Liver (tissue), 7 donors: ENCODE measurements at regions not wholly inside any gene's neighbourhood (a gene's known extent, or its start where the extent isn't known, plus 50 kb on each side); places are given as distances from the start of the nearest gene placed in this dataset.

ENCODE experiments used
- DNase-seq: peaks from one replicate; pipeline ENCODE4 v3.0.0-alpha.2; 2017; ENCODE audit warnings: low spot score
- H3K27ac ChIP-seq, 2 donors: one replicate each; pipeline ENCODE4 v1.7.0; 2013; ENCODE audit warnings: inconsistent platforms in 2 of 2, low read length in 2 of 2, control low read depth in 1 of 2, low read depth in 1 of 2, mild to moderate bottlenecking in 1 of 2
- H3K27me3 ChIP-seq, 4 donors: one replicate each; pipeline versions ENCODE4 v1.6.1 to v1.7.0; 2013; ENCODE audit warnings: low read length in 3 of 4, inconsistent platforms in 1 of 4, mild to moderate bottlenecking in 1 of 4, moderate library complexity in 1 of 4; ENCODE audit not compliant: control insufficient read depth in 4 of 4, insufficient read depth in 4 of 4
- H3K36me3 ChIP-seq, 4 donors: one replicate each; pipeline versions ENCODE4 v1.6.1 to v1.7.0; 2013; ENCODE audit warnings: low read length in 3 of 4, mild to moderate bottlenecking in 3 of 4, low read depth in 1 of 4, moderate library complexity in 1 of 4; ENCODE audit not compliant: control insufficient read depth in 4 of 4, insufficient read depth in 3 of 4
- H3K4me1 ChIP-seq, 4 donors: one replicate each; pipeline versions ENCODE4 v1.6.1 to v1.7.0; 2013; ENCODE audit warnings: low read length in 3 of 4, mild to moderate bottlenecking in 3 of 4, moderate library complexity in 1 of 4; ENCODE audit not compliant: control insufficient read depth in 4 of 4, insufficient read depth in 4 of 4
- H3K4me3 ChIP-seq, 3 donors: one replicate each; pipeline versions ENCODE4 v1.6.1 to v1.7.0; 2013; ENCODE audit warnings: low read length in 3 of 3, control low read depth in 1 of 3, low read depth in 1 of 3, mild to moderate bottlenecking in 1 of 3
- H3K9ac ChIP-seq, 2 donors: one replicate each; pipeline ENCODE4 v1.7.0; 2013; ENCODE audit warnings: low read length in 2 of 2, mild to moderate bottlenecking in 2 of 2, moderate library complexity in 2 of 2, control low read depth in 1 of 2, low read depth in 1 of 2
- H3K9me3 ChIP-seq, 4 donors: one replicate each; pipeline versions ENCODE4 v1.6.1 to v1.7.0; 2013; ENCODE audit warnings: low read length in 3 of 4; ENCODE audit not compliant: control insufficient read depth in 4 of 4
- EGR1 ChIP-seq, 2 donors: IDR thresholded peaks; 2 replicates each; pipeline ENCODE4 v1.6.1; 2016 to 2018; ENCODE audit warnings: antibody characterized with exemption in 2 of 2, low read depth in 2 of 2
- FOXA1 ChIP-seq: IDR thresholded peaks from 2 replicates; pipeline ENCODE4 v1.6.1; 2016; ENCODE audit warnings: antibody characterized with exemption
- FOXA2 ChIP-seq: IDR thresholded peaks from 2 replicates; pipeline ENCODE4 v1.6.1; 2016; ENCODE audit warnings: antibody characterized with exemption
- GABPA ChIP-seq, 2 donors: IDR thresholded peaks in 1 of 2; conservative IDR thresholded peaks in 1 of 2; 2 replicates each; pipeline ENCODE4 v1.6.1; 2016; ENCODE audit warnings: antibody characterized with exemption in 2 of 2, mild to moderate bottlenecking in 1 of 2, moderate library complexity in 1 of 2
- HNF4A ChIP-seq, 2 donors: conservative IDR thresholded peaks; 2 replicates each; pipeline ENCODE4 v1.6.1; 2016; ENCODE audit warnings: antibody characterized with exemption in 2 of 2, mild to moderate bottlenecking in 2 of 2
- JUND ChIP-seq, 2 donors: IDR thresholded peaks; 2 replicates each; pipeline ENCODE4 v1.6.1; 2016; ENCODE audit warnings: antibody characterized with exemption in 2 of 2
- RAD21 ChIP-seq, 2 donors: IDR thresholded peaks; 2 replicates each; pipeline ENCODE4 v1.6.1; 2016; ENCODE audit warnings: antibody characterized with exemption in 2 of 2, mild to moderate bottlenecking in 2 of 2
- RXRA ChIP-seq, 2 donors: IDR thresholded peaks; 2 replicates each; pipeline ENCODE4 v1.6.1; 2017 to 2018; ENCODE audit warnings: antibody characterized with exemption in 2 of 2, mild to moderate bottlenecking in 1 of 2
- SP1 ChIP-seq: IDR thresholded peaks from 2 replicates; pipeline ENCODE4 v1.6.1; 2018; ENCODE audit warnings: antibody characterized with exemption, mild to moderate bottlenecking
- TAF1 ChIP-seq: conservative IDR thresholded peaks from 2 replicates; pipeline ENCODE4 v1.6.1; 2016; ENCODE audit warnings: antibody characterized with exemption, mild to moderate bottlenecking
- YY1 ChIP-seq: IDR thresholded peaks from 2 replicates; pipeline ENCODE4 v1.6.1; 2016; ENCODE audit warnings: antibody characterized with exemption, mild to moderate bottlenecking
- WGBS: extraction: QIAGEN DNeasy Blood & Tissue Kit; methylation state at CpG from one replicate; pipeline ENCODE4 v1.1.7; 2013; 5-methylcytosine and 5-hydroxymethylcytosine counted together
- TF ChIP-seq, protein P1 (sequence below): IDR thresholded peaks from 2 replicates; pipeline ENCODE4 v1.6.1; 2016; ENCODE audit warnings: antibody characterized with exemption
- TF ChIP-seq, protein P2 (sequence below): IDR thresholded peaks from 2 replicates; pipeline ENCODE4 v1.6.1; 2016; ENCODE audit warnings: antibody characterized with exemption, mild to moderate bottlenecking
- TF ChIP-seq, protein P3 (sequence below): IDR thresholded peaks from 2 replicates; pipeline ENCODE4 v1.6.1; 2016; ENCODE audit warnings: antibody characterized with exemption
- donor health status: healthy.
- donor health status: healthy.
- donor health status: healthy.
- donor health status: healthy.

DNA sequence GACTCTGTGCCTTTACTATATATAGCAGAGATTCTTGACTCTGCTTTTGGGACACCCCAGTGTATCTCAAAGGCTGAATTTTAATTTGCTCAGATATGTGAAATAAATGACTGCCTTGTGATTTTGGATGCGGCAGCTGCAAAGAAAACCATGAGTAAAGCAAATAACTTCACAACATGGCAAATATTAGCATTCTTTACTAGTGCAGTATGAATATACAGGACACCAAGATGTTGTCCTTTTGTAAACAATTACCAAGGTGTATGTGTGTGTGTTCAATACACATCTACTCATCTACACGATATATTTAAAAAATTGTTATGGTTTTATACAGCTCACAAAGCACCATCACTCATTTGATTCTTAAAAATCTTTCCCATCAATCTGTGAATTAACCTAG is 70.6 kb upstream of the TCF4 start:
- H3K4me3 ChIP-seq = no peak overlapping the region

DNA sequence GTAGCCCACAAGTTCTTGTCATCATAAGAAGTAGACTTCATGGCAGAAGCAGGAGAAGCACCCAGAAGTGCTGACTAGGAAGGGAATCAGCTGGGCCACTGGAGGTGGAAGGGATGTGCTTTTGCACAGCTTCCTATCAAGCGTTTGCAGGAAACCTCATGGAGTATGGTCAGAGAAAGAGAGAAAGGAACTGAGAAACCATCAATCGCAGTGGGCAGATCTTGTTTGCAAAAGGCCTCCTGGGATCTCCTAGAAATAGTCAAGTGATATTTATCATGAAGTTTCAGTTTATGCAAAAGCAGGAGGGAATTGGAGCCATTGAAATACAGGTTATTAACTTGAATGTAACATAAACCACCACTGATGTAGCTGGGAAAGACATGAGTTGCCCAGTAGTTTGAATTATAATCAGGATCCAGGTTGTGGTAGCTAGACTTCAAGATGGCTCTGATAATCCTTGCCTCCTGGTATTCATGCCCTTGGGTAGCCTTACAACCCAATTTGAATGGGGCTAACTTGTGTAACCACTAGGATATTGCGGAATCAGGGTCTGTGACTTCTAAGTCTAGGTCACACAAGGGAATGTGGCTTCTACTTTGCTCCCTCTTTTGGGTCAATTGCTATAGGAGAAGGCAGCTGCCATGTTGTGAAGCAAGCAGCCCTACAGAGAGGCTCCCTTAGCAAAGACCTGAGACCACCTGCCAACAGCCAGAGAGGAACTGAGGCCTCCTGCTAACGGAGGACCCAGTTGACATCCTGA is 69.8 kb upstream of the TCF4 start:
- 82% methylated on average over 4 of the region's 4 CpGs for WGBS
- Histone ChIP-seq H3K36me3 (no peaks in the 10 kb centered on the region), H3K9ac (no peak overlapping the region), H3K27me3 (no peaks in the 10 kb centered on the region), H3K27ac (no peak overlapping the region), H3K4me3 (no peak overlapping the region), H3K9me3 (no peaks in the 10 kb centered on the region), H3K4me1 (no peaks in the 10 kb centered on the region)
- DNase-seq = no peak
- TF ChIP-seq SP1 = no peak
- TF ChIP-seq GABPA (IDR thresholded peaks at IDR 0.05 in 1 of 2, conservative IDR thresholded peaks at IDR 0.05 in 1 of 2) = no peak
- TF ChIP-seq YY1 = no peak
- TF ChIP-seq, protein P1, sequence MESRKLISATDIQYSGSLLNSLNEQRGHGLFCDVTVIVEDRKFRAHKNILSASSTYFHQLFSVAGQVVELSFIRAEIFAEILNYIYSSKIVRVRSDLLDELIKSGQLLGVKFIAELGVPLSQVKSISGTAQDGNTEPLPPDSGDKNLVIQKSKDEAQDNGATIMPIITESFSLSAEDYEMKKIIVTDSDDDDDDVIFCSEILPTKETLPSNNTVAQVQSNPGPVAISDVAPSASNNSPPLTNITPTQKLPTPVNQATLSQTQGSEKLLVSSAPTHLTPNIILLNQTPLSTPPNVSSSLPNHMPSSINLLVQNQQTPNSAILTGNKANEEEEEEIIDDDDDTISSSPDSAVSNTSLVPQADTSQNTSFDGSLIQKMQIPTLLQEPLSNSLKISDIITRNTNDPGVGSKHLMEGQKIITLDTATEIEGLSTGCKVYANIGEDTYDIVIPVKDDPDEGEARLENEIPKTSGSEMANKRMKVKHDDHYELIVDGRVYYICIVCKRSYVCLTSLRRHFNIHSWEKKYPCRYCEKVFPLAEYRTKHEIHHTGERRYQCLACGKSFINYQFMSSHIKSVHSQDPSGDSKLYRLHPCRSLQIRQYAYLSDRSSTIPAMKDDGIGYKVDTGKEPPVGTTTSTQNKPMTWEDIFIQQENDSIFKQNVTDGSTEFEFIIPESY = no peak
- TF ChIP-seq TAF1 = no peak
- no peak for TF ChIP-seq RXRA (IDR thresholded peaks at IDR 0.05)
- TF ChIP-seq, protein P2, sequence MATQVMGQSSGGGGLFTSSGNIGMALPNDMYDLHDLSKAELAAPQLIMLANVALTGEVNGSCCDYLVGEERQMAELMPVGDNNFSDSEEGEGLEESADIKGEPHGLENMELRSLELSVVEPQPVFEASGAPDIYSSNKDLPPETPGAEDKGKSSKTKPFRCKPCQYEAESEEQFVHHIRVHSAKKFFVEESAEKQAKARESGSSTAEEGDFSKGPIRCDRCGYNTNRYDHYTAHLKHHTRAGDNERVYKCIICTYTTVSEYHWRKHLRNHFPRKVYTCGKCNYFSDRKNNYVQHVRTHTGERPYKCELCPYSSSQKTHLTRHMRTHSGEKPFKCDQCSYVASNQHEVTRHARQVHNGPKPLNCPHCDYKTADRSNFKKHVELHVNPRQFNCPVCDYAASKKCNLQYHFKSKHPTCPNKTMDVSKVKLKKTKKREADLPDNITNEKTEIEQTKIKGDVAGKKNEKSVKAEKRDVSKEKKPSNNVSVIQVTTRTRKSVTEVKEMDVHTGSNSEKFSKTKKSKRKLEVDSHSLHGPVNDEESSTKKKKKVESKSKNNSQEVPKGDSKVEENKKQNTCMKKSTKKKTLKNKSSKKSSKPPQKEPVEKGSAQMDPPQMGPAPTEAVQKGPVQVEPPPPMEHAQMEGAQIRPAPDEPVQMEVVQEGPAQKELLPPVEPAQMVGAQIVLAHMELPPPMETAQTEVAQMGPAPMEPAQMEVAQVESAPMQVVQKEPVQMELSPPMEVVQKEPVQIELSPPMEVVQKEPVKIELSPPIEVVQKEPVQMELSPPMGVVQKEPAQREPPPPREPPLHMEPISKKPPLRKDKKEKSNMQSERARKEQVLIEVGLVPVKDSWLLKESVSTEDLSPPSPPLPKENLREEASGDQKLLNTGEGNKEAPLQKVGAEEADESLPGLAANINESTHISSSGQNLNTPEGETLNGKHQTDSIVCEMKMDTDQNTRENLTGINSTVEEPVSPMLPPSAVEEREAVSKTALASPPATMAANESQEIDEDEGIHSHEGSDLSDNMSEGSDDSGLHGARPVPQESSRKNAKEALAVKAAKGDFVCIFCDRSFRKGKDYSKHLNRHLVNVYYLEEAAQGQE = no peak
- TF ChIP-seq, protein P3, sequence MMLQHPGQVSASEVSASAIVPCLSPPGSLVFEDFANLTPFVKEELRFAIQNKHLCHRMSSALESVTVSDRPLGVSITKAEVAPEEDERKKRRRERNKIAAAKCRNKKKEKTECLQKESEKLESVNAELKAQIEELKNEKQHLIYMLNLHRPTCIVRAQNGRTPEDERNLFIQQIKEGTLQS = no peak
- TF ChIP-seq RAD21 (IDR thresholded peaks at IDR 0.05) = no peak
- no peak for TF ChIP-seq FOXA2
- no peak for TF ChIP-seq HNF4A (conservative IDR thresholded peaks at IDR 0.05)

More for the DNA sequence above, 70.6 kb upstream of the TCF4 start:
- Histone ChIP-seq H3K4me1 (no peaks in the 10 kb centered on the region), H3K36me3 (no peaks in the 10 kb centered on the region), H3K27ac (no peak overlapping the region), H3K27me3 (no peaks in the 10 kb centered on the region), H3K9me3 (no peaks in the 10 kb centered on the region), H3K9ac (no peak overlapping the region)
- DNase-seq = no peak
- 47% methylated on average over 2 of the region's 2 CpGs for WGBS
- TF ChIP-seq, protein P1 = no peak
- no peak for TF ChIP-seq YY1
- TF ChIP-seq EGR1 (IDR thresholded peaks at IDR 0.05; ENCODE audit: low read depth in 2 of 2) = no peak
- no peak for TF ChIP-seq GABPA (IDR thresholded peaks at IDR 0.05 in 1 of 2, conservative IDR thresholded peaks at IDR 0.05 in 1 of 2)
- no peak for TF ChIP-seq RXRA (IDR thresholded peaks at IDR 0.05)
- TF ChIP-seq FOXA1 = no peak
- no peak for TF ChIP-seq JUND (IDR thresholded peaks at IDR 0.05)
- no peak for TF ChIP-seq TAF1
